NB4 (cell line): ENCODE measurements at regions not wholly inside any gene's neighbourhood (a gene's known extent, or its start where the extent isn't known, plus 50 kb on each side); places are given as distances from the start of the nearest gene placed in this dataset.

ENCODE experiments used
- CTCF ChIP-seq: IDR thresholded peaks from one replicate; pipeline ENCODE4 v1.5.1; 2012; ENCODE audit warnings: low read depth, low read length
- MAX ChIP-seq: IDR thresholded peaks from 2 replicates; pipeline ENCODE4 v1.6.1; 2011; ENCODE audit warnings: low read depth, low read length
- POLR2A ChIP-seq: IDR thresholded peaks from 2 replicates; pipeline ENCODE4 v1.6.1; 2011; ENCODE audit warnings: mild to moderate bottlenecking; ENCODE audit not compliant: insufficient read length; ENCODE audit errors: extremely low read depth

GRCh38 chr7:25677595-25677994, 449.3 kb upstream of the NPVF start:
- TF ChIP-seq CTCF (no peak), POLR2A (no peak), MAX (no peak)
